ENCODE measurements at regions not wholly inside any gene's neighbourhood (a gene's known extent, or its start where the extent isn't known, plus 50 kb on each side); places are given as distances from the start of the nearest gene placed in this dataset.

GRCh38 chr2:136357007-136357380 lies 239.0 kb upstream of the CXCR4 start:
- TF ChIP-seq CTCF (IDR thresholded peaks at IDR 0.05): no peak
- TF ChIP-seq HOXA7 (CRISPR knock-in tag; IDR thresholded peaks at IDR 0.05): no peak
- TF ChIP-seq USF2 (IDR thresholded peaks at IDR 0.05): no peak

All from A549 (cell line).